DMS153 (cell line): ENCODE measurements at regions not wholly inside any gene's neighbourhood (a gene's known extent, or its start where the extent isn't known, plus 50 kb on each side); places are given as distances from the start of the nearest gene placed in this dataset.

Source experiments
- DNase-seq: peaks from one replicate; lab custom pipeline; 2025; lab: John Stamatoyannopoulos, UW

- no peak for DNase-seq
Measured at GRCh38 chr2:223181561-223181960, 129.6 kb downstream of the KCNE4 start.

GRCh38 chr2:223182356-223182755, 130.4 kb downstream of the KCNE4 start:
- no peak for DNase-seq

DNA sequence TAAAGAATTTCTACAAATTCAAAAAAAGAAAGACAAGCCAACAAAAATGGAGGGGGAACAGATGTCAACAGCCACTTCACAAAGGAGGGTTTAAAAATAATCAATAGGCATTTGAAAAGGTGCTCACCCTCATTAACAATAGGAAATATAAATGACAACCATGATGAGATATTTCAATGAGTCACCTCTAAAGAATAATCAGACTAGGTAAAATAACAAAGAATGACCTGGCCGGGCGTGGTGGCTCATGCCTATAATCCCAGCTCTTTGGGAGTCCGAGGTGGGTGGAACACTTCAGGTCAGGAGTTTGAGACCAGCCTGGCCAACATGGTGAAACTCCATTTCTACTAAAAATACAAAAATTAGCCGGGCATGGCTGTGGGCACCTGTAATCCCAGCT, 133.6 kb downstream of the KCNE4 start:
- no peak for DNase-seq

DNA sequence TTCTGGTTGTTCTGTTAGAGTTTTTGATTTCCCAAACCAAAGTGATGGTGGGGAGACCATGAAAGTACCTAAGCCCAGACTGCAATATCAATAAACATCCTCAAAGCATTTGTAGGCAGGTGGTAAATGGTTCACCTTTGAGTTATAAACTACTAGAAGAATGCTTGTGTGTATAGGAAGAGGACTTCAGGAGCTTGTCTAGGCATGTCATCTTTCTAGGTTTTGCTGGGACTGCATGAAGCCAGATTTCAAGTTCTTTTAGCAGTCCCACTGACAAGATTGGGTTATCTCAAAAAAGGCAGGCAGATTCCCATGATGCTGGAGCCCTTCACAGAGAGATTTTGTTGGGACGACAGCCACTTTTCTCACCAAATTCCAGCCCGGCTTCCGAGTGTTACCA, 135.3 kb downstream of the KCNE4 start:
- DNase-seq: no peak

- peak; percentile 7 for DNase-seq
Measured at GRCh38 chr2:223190561-223191206, 138.7 kb downstream of the KCNE4 start.

DNA sequence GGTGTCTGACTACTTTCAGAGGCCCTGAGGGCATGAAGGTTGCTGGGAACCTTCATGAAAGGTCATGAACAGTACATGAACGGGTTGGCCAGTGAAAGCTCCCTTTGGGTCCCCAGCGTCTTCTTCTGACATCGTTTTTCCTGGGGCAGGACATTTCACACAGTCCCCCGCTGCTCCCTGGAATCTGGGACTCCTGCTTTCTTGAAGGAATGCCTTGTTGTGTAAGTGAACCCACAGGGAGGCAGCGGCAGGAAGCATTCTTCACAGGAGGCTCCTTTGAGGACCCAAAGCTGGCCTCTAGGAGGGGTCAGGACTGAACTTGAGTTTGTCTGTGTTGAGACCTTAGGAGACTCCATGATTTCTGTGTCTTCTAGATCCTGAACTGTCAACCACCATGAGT, 144.3 kb downstream of the KCNE4 start:
- DNase-seq: no peak

DNA sequence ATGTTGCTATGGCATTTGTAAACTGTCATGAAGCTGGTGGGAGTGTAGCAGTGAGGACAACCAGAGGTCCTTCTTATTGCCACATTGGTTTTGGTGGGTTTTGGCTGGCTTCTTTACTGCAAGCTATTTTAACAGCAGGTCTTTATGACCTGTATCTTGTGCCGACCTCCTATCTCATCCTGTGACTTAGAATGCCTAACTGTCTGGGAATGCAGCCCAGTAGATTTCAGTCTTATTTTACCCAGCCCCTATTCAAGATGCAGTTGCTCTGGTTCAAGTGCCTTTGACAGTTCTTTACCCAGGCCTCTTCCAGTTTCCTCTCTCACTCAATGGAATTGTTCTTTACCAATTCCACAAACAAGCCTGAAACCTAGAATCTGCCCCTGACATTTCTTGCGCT, 145.1 kb downstream of the KCNE4 start:
- no peak for DNase-seq

DNA sequence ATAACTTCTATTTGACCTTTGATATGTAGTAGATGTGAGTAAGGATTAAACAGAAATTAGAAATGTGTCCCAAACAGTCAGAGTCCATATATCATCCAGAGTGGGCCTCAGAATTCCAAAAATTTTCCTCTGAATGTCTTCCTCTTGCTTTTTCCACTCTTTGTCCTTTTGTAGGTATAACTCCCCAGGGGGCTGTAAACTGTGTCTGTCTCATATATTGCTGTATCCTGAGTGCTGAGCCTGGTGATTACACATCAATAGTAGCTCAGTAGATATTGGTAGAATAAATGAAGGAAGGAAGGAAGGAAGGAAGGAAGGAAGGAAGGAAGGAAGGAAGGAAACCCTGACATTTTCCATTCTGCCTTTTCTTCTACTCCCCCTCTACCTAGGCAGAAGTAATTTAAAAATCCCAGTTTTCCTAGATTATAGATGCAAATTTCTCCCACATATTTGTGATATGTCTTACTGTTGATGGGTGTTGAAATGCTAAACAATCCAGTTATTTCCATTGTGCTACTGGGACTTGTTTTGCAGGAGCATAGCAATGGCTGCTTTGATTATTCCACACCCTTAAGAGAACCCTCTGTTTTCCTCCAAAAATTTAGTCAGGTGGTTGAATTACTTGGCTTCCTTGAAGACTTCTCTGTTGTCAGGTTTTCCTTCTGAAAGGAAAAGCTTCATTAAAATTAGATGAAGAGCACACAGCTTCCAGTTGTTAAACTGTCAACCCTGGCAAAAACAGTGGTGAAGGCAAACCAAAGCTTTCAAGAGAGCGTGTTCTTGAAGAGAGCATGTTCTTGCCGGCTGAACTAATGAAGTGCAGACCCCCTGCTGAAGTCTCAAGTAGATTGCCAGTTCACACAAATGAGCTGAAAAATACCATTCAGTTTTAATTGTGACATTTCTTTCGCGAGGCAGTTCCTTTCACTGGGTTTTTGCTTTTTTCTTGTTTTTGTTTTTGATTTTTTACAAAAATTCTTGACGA, 147.8 kb downstream of the KCNE4 start:
- no peak for DNase-seq

DNA sequence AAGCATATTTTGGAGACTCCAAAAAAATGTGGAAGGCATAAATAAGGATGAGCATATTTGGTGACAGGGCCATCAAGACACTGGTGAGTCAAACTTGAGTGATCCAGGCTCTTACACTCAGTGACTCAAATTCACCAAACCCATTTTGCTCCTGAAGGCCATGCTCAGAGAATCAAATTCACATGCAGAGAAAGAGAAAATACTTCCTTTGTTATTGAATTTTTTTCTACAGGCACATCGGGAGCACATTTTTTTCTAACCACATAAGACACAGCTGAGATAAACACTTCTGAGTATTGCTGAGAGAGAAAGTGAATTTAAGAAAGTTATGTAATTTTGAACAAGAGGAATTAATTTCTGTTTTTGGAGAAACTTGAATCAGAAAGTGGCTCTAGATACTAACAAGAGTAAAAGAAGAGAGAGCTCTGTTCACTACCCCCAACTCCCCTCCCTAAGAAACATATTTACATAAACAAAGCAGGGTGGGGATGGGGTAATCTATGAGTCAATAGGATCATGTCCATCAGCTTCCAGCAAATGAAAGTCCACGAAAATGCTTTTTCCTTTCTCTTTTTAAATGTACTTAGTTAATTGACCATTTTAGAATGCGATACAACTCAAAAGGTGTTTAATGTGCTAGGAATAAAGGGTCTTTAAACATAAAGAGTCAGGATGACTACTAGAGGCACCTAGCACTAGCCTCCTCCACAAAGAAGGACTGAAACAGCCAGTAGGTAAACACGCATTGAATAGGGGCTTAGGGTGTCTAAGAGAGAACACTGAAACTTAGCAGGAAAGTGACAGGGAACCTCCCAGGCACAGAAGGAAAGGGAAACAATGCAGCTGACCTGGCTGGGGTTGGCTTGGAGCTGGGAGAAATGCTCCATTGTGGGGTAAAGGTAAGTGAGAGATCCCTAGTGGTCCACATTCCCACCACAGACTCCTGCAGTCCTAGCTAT, 152.3 kb downstream of the KCNE4 start:
- DNase-seq: no peak

DNA sequence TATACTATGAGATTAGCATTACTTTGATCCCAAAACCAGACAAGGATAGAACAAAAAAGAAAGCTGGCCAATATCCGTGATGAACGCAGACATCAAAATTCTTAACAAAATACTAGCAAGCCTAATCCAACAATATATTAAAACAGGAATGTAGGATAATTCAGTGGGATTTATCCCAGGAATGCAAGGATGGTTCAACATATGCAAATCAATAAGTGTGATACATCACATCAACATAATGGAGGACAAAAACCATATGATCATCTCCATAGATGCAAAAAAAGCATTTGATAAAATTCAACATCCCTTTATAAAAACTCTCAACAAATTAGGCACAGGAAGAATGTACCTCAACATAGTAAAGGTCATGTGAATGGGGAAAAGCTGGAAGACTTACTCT, 158.5 kb downstream of the KCNE4 start:
- no peak for DNase-seq

DNA sequence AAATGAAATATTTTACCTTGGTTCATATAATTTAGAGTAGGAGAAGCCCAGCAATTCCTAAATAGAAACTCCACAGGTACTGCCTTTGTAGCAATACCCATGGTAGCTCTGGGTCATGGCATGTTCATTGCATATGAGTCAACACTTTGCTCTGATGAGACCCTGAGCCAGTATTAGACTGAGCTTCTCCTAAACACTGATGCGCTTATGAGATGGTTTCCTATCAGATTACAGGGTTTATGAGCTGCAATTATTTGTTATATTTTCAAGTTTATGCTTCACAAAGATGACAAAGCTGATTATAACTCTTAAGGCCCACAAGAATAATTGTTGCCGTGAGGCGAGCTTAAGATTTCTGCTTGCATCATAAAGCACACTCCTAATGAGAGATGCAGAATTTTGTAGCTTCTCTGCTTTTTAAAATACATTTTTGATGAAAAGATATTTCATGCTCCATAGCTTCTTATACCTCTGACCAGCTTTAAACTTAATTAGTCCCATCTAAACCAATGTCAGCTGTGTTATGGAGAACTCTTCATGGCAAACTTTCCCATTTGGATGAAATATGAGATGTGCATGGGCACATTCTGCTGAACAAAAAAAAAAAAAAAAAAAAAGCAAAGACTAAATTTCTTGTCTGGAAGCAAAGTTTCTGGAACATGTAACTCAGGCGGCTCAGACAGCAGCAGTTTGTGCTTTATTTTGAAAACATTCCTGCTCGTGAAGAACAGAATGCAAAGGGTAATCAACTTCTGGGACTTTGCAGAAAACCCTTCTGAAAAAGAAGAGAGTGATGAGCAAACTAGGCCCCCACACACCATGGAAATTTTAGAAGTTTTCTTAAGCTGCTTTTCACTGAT, 162.6 kb downstream of the KCNE4 start:
- no peak for DNase-seq

DNA sequence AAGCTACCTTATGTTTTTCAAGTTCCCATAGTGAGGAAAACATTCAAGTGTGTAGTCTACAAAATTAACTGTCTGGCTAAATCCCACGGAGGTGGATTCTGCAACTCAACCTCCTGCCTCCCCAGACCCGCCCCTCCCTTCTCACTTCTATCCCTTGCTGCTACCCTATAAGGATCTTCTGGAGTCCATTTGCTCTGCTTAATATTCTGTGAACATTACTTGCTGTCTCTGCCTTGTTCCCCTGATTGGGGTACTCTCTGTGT, 163.2 kb downstream of the KCNE4 start:
- DNase-seq: no peak

DNA sequence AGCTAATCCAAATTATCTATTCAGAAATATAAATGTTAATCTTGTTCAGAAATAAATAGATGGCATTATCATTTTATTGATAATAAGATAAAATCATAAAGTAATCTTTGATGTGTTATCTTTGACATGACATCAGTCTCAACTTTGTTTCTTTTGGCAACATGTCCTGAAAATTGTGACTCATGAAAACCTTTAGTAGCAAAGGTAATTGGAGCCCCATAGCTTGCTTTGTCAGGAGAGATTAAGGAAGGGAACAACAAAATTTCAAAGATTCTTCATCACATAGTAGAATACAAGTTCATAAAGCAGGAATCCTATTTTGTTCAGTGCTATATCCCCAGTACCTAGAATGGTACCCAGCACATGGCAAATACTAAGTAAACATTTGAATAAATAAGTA, 165.4 kb downstream of the KCNE4 start:
- DNase-seq: no peak

DNA sequence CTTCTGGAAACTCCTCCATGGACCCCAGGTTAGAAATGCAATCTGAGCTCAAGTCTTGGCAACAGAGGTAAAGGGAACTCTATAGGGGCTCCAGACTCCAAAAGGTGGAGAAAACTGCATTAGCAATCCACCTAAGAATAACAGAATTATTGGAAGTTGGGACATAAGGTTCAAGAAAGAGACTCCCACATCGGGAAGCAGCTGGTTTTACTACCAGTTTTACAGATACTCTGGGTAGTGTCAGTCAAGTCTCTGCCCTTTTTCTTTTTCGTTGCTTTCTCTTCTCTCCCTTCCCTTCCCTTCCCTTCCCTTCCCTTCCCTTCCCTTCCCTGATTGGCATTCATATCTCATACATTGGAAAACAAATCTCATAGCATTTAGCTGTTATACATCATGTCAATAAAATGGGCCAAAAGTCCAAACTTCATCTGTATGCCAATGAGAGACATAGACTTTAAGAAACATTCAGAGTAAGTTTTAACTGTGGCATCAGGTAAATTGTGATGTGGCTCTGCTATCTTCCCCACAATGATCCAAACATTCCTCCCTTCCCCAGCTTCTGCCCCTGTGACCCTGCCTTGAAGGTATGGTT, 166.7 kb downstream of the KCNE4 start:
- DNase-seq: no peak

- no peak for DNase-seq
Measured at GRCh38 chr2:223219872-223220657, 168.1 kb downstream of the KCNE4 start.

- no peak for DNase-seq
Measured at GRCh38 chr2:223220658-223220925, 168.6 kb downstream of the KCNE4 start.

DNA sequence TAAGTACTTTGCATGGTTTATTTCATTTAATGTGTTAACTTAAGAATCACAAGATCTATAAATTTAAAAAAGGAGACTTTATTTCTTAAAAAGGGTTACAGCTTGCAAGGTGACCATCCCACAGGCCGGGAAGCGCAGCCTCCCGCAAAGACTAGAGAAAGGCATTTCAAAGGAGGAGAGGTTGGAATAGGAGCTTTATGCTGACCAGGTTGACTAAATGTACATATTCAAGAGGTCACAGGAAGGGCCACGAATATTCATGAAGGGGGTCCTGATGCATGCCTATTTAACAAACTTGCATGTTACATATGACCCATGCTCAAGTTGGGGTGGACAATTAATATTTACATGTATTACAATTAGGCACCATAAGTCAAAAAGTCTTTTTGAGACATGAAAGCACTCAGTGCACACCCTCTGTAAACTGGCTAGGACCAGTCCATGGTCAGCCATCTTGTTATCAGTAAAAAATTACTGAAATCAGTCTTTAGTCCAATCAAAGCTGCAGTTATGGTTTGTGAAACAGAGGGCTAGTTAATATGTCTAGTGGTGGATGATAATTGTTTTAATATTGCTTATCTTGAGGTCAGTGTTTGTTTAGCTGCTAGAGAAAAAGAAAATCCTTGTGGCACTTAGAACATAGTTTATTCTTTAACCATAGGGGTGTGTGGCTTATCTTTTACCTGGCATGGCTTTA, 169.3 kb downstream of the KCNE4 start:
- no peak for DNase-seq

DNA sequence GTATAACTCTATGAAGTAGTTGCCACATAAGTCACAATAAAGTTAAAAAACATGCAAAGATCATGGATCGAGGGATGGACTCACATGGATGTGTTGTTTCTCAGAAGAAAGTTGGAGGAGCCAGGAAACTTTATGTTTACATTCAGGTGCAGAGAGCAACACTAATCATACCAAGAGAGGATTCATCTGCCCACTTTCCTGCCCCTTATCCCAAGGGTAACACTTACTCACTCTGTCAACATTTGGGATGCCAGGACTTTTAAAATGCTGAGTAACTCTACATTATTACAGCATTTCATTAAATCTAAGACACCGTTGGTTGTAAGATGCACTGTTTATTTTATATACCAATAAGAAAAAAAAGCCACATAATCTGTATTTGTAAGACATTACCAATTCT, 170.4 kb downstream of the KCNE4 start:
- DNase-seq: no peak

GRCh38 chr2:223223156-223223555, 171.2 kb downstream of the KCNE4 start:
- no peak for DNase-seq

GRCh38 chr2:223225266-223225665, 173.3 kb downstream of the KCNE4 start:
- DNase-seq: no peak
